ENCODE measurements at regions not wholly inside any gene's neighbourhood (a gene's known extent, or its start where the extent isn't known, plus 50 kb on each side); places are given as distances from the start of the nearest gene placed in this dataset.

- TF ChIP-seq ZBTB49 (CRISPR knock-in tag; IDR thresholded peaks at IDR 0.05; ENCODE audit: borderline replicate concordance), result no peak
These were observed 118.8 kb upstream of the DAZL start (continued) for GRCh38 chr3:16723978-16724377.

- Histone ChIP-seq H3K9me3 (replicated peaks; ENCODE audit: control insufficient read depth, insufficient read depth, low read depth, low read length) (no peaks in the 10 kb centered on the region), H3K27me3 (ENCODE audit: control insufficient read depth in 2 of 2, insufficient read depth in 2 of 2, low read length in 2 of 2) (no peaks in the 10 kb centered on the region), H3K27ac (ENCODE audit: extremely low read depth, low read depth, low read length) (no peak overlapping the region), H3K4me1 (replicated peaks in 1 of 2; ENCODE audit: control insufficient read depth in 2 of 2, insufficient read depth in 2 of 2, low read length in 2 of 2) (no peaks in the 10 kb centered on the region), H2AFZ (ENCODE audit: low read depth, low read length) (no peak overlapping the region), H3K4me3 (no peak overlapping the region), H3K36me3 (ENCODE audit: control insufficient read depth, insufficient read depth, low read length) (no peaks in the 10 kb centered on the region), H3K79me2 (ENCODE audit: control insufficient read depth, insufficient read depth, low read length) (no peaks in the 10 kb centered on the region), H3K9ac (ENCODE audit: insufficient read depth in 1 of 2, low read depth in 2 of 2, low read length in 2 of 2) (no peak overlapping the region), H3K4me2 (ENCODE audit: insufficient read depth, low read length) (no peak overlapping the region), H4K20me1 (replicated peaks; ENCODE audit: control insufficient read depth, insufficient read depth, low read length) (no peaks in the 10 kb centered on the region), H3K9me1 (ENCODE audit: control insufficient read depth, insufficient read depth, low read length) (no peaks in the 10 kb centered on the region)
- FAIRE-seq (no peak), DNase-seq (ENCODE audit: extremely low read depth in 1 of 4, low spot score in 3 of 4) (no peak), ATAC-seq (no peak)
- BruUV-seq (replicated peaks), result no TSS peak
- intact Hi-C loops (cut with micrococcal nuclease), result no loop called here
- TF ChIP-seq HNRNPK (IDR thresholded peaks at IDR 0.05; ENCODE audit: low read depth, low read length, poor library complexity, severe bottlenecking) (no peak), JUND (IDR thresholded peaks at IDR 0.05; ENCODE audit: borderline replicate concordance, low read depth, low read length) (no peak), JUND (tag; IDR thresholded peaks at IDR 0.05; ENCODE audit: borderline replicate concordance, low read depth, low read length) (no peak), ZBTB17 (CRISPR knock-in tag; IDR thresholded peaks at IDR 0.05) (no peak), HMG20B (CRISPR knock-in tag; IDR thresholded peaks at IDR 0.05) (no peak), LEF1 (IDR thresholded peaks at IDR 0.05) (no peak), BCL6 (CRISPR knock-in tag; IDR thresholded peaks at IDR 0.05) (no peak), NR3C1 (CRISPR knock-in tag; IDR thresholded peaks at IDR 0.05) (no peak), ZBTB12 (CRISPR knock-in tag; IDR thresholded peaks at IDR 0.05) (no peak)
- WGBS (ENCODE audit: insufficient coverage, low coverage, missing lambda C conversion rate), result 0% methylated on average over 3 of the region's 3 CpGs
- in situ Hi-C loops (cut with MboI), result no loop called here
- ChIA-PET CTCF (ENCODE audit: low intra/inter-chr PET ratio) (no interaction called here), POLR2A (interaction anchor here (0.8 to 1.2 kb wide), 2 partner anchors 9 to 435 kb away, joined by 4 to 5 read pairs; no protein-coding TSS in a partner anchor)
These were observed 119.3 kb upstream of the DAZL start for GRCh38 chr3:16724487-16724886.

Measured in K562 (cell line).